ENCODE measurements at regions not wholly inside any gene's neighbourhood (a gene's known extent, or its start where the extent isn't known, plus 50 kb on each side); places are given as distances from the start of the nearest gene placed in this dataset.

- Histone ChIP-seq H2AFZ (ENCODE audit: low read depth, low read length) (no peak overlapping the region), H3K4me2 (ENCODE audit: low read length) (no peak overlapping the region), H3K9ac (ENCODE audit: low read length) (no peak overlapping the region), H3K9me3 (ENCODE audit: low read length) (no peaks in the 10 kb centered on the region), H3K79me2 (replicated peaks; ENCODE audit: insufficient read depth, low read length) (no peaks in the 10 kb centered on the region), H3F3A (ENCODE audit: insufficient read depth, low read length, poor library complexity, severe bottlenecking) (no peaks in the 10 kb centered on the region), H4K20me1 (ENCODE audit: insufficient read depth) (no peaks in the 10 kb centered on the region), H3K36me3 (ENCODE audit: insufficient read depth, low read length) (no peaks in the 10 kb centered on the region), H3K27ac (ENCODE audit: low read length) (no peak overlapping the region), H3K4me3 (ENCODE audit: low read length) (no peak overlapping the region), H3K27me3 (ENCODE audit: insufficient read depth, low read depth, low read length) (no peaks in the 10 kb centered on the region), H3K9me2 (ENCODE audit: insufficient read depth, low read length) (no peaks in the 10 kb centered on the region)
- TF ChIP-seq SMC3 (conservative IDR thresholded peaks at IDR 0.05; ENCODE audit: poor library complexity), result no peak
- TF ChIP-seq RAD21 (conservative IDR thresholded peaks at IDR 0.05), result no peak
- no peak for TF ChIP-seq MXI1 (conservative IDR thresholded peaks at IDR 0.05; ENCODE audit: poor library complexity, severe bottlenecking)
- TF ChIP-seq POLR2AphosphoS5 (IDR thresholded peaks at IDR 0.05), result no peak
- TF ChIP-seq CTCF (IDR thresholded peaks at IDR 0.05; ENCODE audit: poor library complexity, severe bottlenecking), result no peak
These were observed 221.6 kb upstream of the SOX21 start for GRCh38 chr13:94933936-94934335.

DNA sequence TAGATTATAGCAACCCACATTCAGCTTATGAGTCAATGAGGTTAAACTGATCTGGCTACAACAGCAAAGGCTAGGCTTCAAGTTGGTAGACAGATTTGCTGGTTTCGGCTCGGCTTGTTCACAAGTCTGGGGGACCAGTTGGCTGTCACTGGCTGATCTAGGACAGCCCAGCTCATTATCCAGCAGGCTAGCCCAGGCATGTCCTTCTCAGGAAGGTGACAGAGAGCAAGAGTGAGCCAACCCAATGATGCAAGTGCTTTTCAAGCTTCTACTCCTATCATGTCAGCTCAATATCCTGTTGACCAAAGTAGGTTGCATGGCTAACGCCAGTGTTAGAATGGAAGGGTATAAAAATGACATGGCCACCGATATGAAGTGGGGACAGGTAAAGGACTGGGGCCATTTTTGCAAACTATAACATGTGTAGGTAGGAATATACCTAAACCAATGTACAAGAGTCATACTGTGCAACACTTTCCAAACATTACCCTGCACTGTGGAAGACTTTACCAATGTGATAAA, 220.9 kb upstream of the SOX21 start:
- no peak overlapping the region for H2AFZ ChIP-seq (ENCODE audit: low read depth, low read length)
- H3K9me2 ChIP-seq (ENCODE audit: insufficient read depth, low read length), result no peaks in the 10 kb centered on the region
- TF ChIP-seq RAD21 (conservative IDR thresholded peaks at IDR 0.05), result no peak
- no peak for TF ChIP-seq SMC3 (conservative IDR thresholded peaks at IDR 0.05; ENCODE audit: poor library complexity)
- TF ChIP-seq CTCF (IDR thresholded peaks at IDR 0.05; ENCODE audit: poor library complexity, severe bottlenecking), result no peak
- no peak for TF ChIP-seq REST (IDR thresholded peaks at IDR 0.05; ENCODE audit: borderline replicate concordance)
- TF ChIP-seq MXI1 (conservative IDR thresholded peaks at IDR 0.05; ENCODE audit: poor library complexity, severe bottlenecking), result no peak
- no peak for TF ChIP-seq EP300 (conservative IDR thresholded peaks at IDR 0.05; ENCODE audit: poor library complexity, severe bottlenecking)
- no peak for TF ChIP-seq EZH2 (IDR thresholded peaks at IDR 0.05; ENCODE audit: borderline replicate concordance, insufficient read depth, low read length, poor library complexity, severe bottlenecking)
- TF ChIP-seq TAF1 (IDR thresholded peaks at IDR 0.05; ENCODE audit: low read depth), result no peak
- TF ChIP-seq POLR2AphosphoS5 (IDR thresholded peaks at IDR 0.05), result no peak

More for the DNA sequence above, 220.9 kb upstream of the SOX21 start:
- Histone ChIP-seq H3K4me2 (ENCODE audit: low read length) (no peak overlapping the region), H3K4me3 (ENCODE audit: low read length) (no peak overlapping the region), H3K9me3 (ENCODE audit: low read length) (no peaks in the 10 kb centered on the region), H3K79me2 (replicated peaks; ENCODE audit: insufficient read depth, low read length) (no peaks in the 10 kb centered on the region), H3K9ac (ENCODE audit: low read length) (no peak overlapping the region), H3K27me3 (ENCODE audit: insufficient read depth, low read depth, low read length) (no peaks in the 10 kb centered on the region), H3K27ac (ENCODE audit: low read length) (no peak overlapping the region), H3K36me3 (ENCODE audit: insufficient read depth, low read length) (no peaks in the 10 kb centered on the region), H4K20me1 (ENCODE audit: insufficient read depth) (no peaks in the 10 kb centered on the region), H3F3A (ENCODE audit: insufficient read depth, low read length, poor library complexity, severe bottlenecking) (no peaks in the 10 kb centered on the region)
